NCI-H128 (cell line): ENCODE measurements at regions not wholly inside any gene's neighbourhood (a gene's known extent, or its start where the extent isn't known, plus 50 kb on each side); places are given as distances from the start of the nearest gene placed in this dataset.
"Not testable (repeated sequence)": the region's sequence is repeated elsewhere in the genome, so short reads cannot be mapped to it uniquely, and the experiment has no call there.

Source experiments
- DNase-seq: peaks from one replicate; lab custom pipeline; 2025; ENCODE audit not compliant: unreplicated experiment; lab: John Stamatoyannopoulos, UW

GRCh38 chr3:159881828-159882309 lies 106.8 kb upstream of the IL12A start:
- no peak for DNase-seq

- no peak for DNase-seq
These were observed 106.3 kb upstream of the IL12A start for GRCh38 chr3:159882367-159882766.

- DNase-seq = peak; percentile 82
These were observed 105.5 kb upstream of the IL12A start for GRCh38 chr3:159882790-159883779.

GRCh38 chr3:159884661-159885402 lies 103.8 kb upstream of the IL12A start:
- DNase-seq = no peak

- no peak for DNase-seq
These were observed 102.6 kb upstream of the IL12A start for GRCh38 chr3:159886050-159886449.

GRCh38 chr3:159886530-159886929 lies 102.1 kb upstream of the IL12A start:
- DNase-seq = not testable (repeated sequence)

GRCh38 chr3:159887168-159887567 lies 101.5 kb upstream of the IL12A start:
- no peak for DNase-seq

GRCh38 chr3:159887911-159888310 lies 100.7 kb upstream of the IL12A start:
- no peak for DNase-seq

GRCh38 chr3:159892171-159892795 lies 96.4 kb upstream of the IL12A start:
- no peak for DNase-seq

- DNase-seq = no peak
These were observed 95.8 kb upstream of the IL12A start for GRCh38 chr3:159892801-159893200.

- DNase-seq = no peak
These were observed 94.2 kb upstream of the IL12A start for GRCh38 chr3:159894386-159894785.

GRCh38 chr3:159895430-159895829 lies 93.2 kb upstream of the IL12A start:
- no peak for DNase-seq

GRCh38 chr3:159896543-159896942 lies 92.1 kb upstream of the IL12A start:
- DNase-seq = no peak

- DNase-seq = no peak
These were observed 91.1 kb upstream of the IL12A start for GRCh38 chr3:159897331-159898075.

- DNase-seq = no peak
These were observed 90.5 kb upstream of the IL12A start for GRCh38 chr3:159898147-159898546.

GRCh38 chr3:159899166-159899565 lies 89.5 kb upstream of the IL12A start:
- no peak for DNase-seq

- DNase-seq = no peak
These were observed 85.9 kb upstream of the IL12A start for GRCh38 chr3:159902546-159903314.

GRCh38 chr3:159904455-159904854 lies 84.2 kb upstream of the IL12A start:
- DNase-seq = no peak

GRCh38 chr3:159904911-159905310 lies 83.7 kb upstream of the IL12A start:
- no peak for DNase-seq

GRCh38 chr3:159907828-159908227 lies 80.8 kb upstream of the IL12A start:
- DNase-seq = no peak
